ENCODE measurements at regions not wholly inside any gene's neighbourhood (a gene's known extent, or its start where the extent isn't known, plus 50 kb on each side); places are given as distances from the start of the nearest gene placed in this dataset.

- TF ChIP-seq POLR2A (IDR thresholded peaks at IDR 0.05) (no peak), CTCF (IDR thresholded peaks at IDR 0.05) (no peak), EP300 (IDR thresholded peaks at IDR 0.05) (no peak)
These were observed 261.4 kb downstream of the TTC8 start for GRCh38 chr14:89085737-89086382.

Measured in ovary (tissue), 3 donors.